ENCODE measurements at regions not wholly inside any gene's neighbourhood (a gene's known extent, or its start where the extent isn't known, plus 50 kb on each side); places are given as distances from the start of the nearest gene placed in this dataset.

GRCh38 chr13:112204346-112205327, 137.7 kb downstream of the SOX1 start:
- ATAC-seq (ENCODE audit: low FRiP score) (no peak), DNase-seq (no peak)
- Histone ChIP-seq H3K27me3 (ENCODE audit: control insufficient read depth in 1 of 2, insufficient read depth in 2 of 2, low read length in 1 of 2) (no peaks in the 10 kb centered on the region), H3K4me3 (ENCODE audit: low read length in 2 of 2) (no peak overlapping the region), H3K36me3 (ENCODE audit: control insufficient read depth in 1 of 2, insufficient read depth in 2 of 2, low read length in 1 of 2) (no peaks in the 10 kb centered on the region), H3K27ac (ENCODE audit: low read depth in 1 of 2, low read length in 2 of 2) (no peak overlapping the region), H3K4me1 (ENCODE audit: control insufficient read depth in 1 of 2, insufficient read depth in 2 of 2, low read length in 2 of 2) (no peaks in the 10 kb centered on the region), H3K9me3 (ENCODE audit: control insufficient read depth, low read length) (peaks cover 2% of the 10 kb centered on the region)
- intact Hi-C loops (cut with DNase I): no loop called here
- 17% methylated on average over 33 of the region's 33 CpGs for WGBS, 2 donors

GRCh38 chr13:112205990-112206389, 139.0 kb downstream of the SOX1 start:
- 22 to 25% methylated on average over 12 of the region's 12 CpGs for WGBS, 2 donors
- Histone ChIP-seq H3K36me3 (ENCODE audit: control insufficient read depth in 1 of 2, insufficient read depth in 2 of 2, low read length in 1 of 2) (no peaks in the 10 kb centered on the region), H3K4me1 (ENCODE audit: control insufficient read depth in 1 of 2, insufficient read depth in 2 of 2, low read length in 2 of 2) (no peaks in the 10 kb centered on the region), H3K4me3 (ENCODE audit: low read length in 2 of 2) (no peak overlapping the region), H3K27ac (ENCODE audit: low read depth in 1 of 2, low read length in 2 of 2) (no peak overlapping the region), H3K9me3 (ENCODE audit: control insufficient read depth, low read length) (peaks cover 2% of the 10 kb centered on the region), H3K27me3 (ENCODE audit: control insufficient read depth in 1 of 2, insufficient read depth in 2 of 2, low read length in 1 of 2) (no peaks in the 10 kb centered on the region)
- DNase-seq (no peak), ATAC-seq (ENCODE audit: low FRiP score) (no peak)
- intact Hi-C loops (cut with DNase I): no loop called here

- Histone ChIP-seq H3K27me3 (ENCODE audit: control insufficient read depth in 1 of 2, insufficient read depth in 2 of 2, low read length in 1 of 2) (no peaks in the 10 kb centered on the region), H3K4me1 (ENCODE audit: control insufficient read depth in 1 of 2, insufficient read depth in 2 of 2, low read length in 2 of 2) (no peaks in the 10 kb centered on the region), H3K4me3 (ENCODE audit: low read length in 2 of 2) (no peak overlapping the region), H3K36me3 (ENCODE audit: control insufficient read depth in 1 of 2, insufficient read depth in 2 of 2, low read length in 1 of 2) (no peaks in the 10 kb centered on the region), H3K9me3 (ENCODE audit: control insufficient read depth, low read length) (peaks cover 2% of the 10 kb centered on the region), H3K27ac (ENCODE audit: low read depth in 1 of 2, low read length in 2 of 2) (no peak overlapping the region)
- WGBS, 2 donors: 29 to 41% methylated on average over 11 of the region's 11 CpGs
- DNase-seq (no peak), ATAC-seq (ENCODE audit: low FRiP score) (no peak)
- intact Hi-C loops (cut with DNase I): no loop called here
These were observed 140.2 kb downstream of the SOX1 start for GRCh38 chr13:112207129-112207528.

- Histone ChIP-seq H3K27me3 (ENCODE audit: control insufficient read depth in 1 of 2, insufficient read depth in 2 of 2, low read length in 1 of 2) (no peaks in the 10 kb centered on the region), H3K9me3 (ENCODE audit: control insufficient read depth, low read length) (peaks cover 2% of the 10 kb centered on the region), H3K27ac (ENCODE audit: low read depth in 1 of 2, low read length in 2 of 2) (no peak overlapping the region), H3K4me3 (ENCODE audit: low read length in 2 of 2) (no peak overlapping the region), H3K4me1 (ENCODE audit: control insufficient read depth in 1 of 2, insufficient read depth in 2 of 2, low read length in 2 of 2) (no peaks in the 10 kb centered on the region), H3K36me3 (ENCODE audit: control insufficient read depth in 1 of 2, insufficient read depth in 2 of 2, low read length in 1 of 2) (no peaks in the 10 kb centered on the region)
- intact Hi-C loops (cut with DNase I): no loop called here
- DNase-seq: no peak
- 53 to 75% methylated on average over 7 to 8 of the region's 8 CpGs for WGBS, 2 donors
- ATAC-seq (ENCODE audit: low FRiP score): no peak
These were observed 141.7 kb downstream of the SOX1 start for GRCh38 chr13:112208656-112209055.

GRCh38 chr13:112209266-112209665, 142.3 kb downstream of the SOX1 start:
- Histone ChIP-seq H3K4me1 (ENCODE audit: control insufficient read depth in 1 of 2, insufficient read depth in 2 of 2, low read length in 2 of 2) (no peaks in the 10 kb centered on the region), H3K36me3 (ENCODE audit: control insufficient read depth in 1 of 2, insufficient read depth in 2 of 2, low read length in 1 of 2) (no peaks in the 10 kb centered on the region), H3K27me3 (ENCODE audit: control insufficient read depth in 1 of 2, insufficient read depth in 2 of 2, low read length in 1 of 2) (no peaks in the 10 kb centered on the region), H3K9me3 (ENCODE audit: control insufficient read depth, low read length) (no peaks in the 10 kb centered on the region), H3K27ac (ENCODE audit: low read depth in 1 of 2, low read length in 2 of 2) (no peak overlapping the region), H3K4me3 (ENCODE audit: low read length in 2 of 2) (no peak overlapping the region)
- WGBS, 2 donors: 71% methylated on average over 12 of the region's 12 CpGs
- ATAC-seq (ENCODE audit: low FRiP score) (no peak), DNase-seq (no peak)
- intact Hi-C loops (cut with DNase I): no loop called here

GRCh38 chr13:112209711-112210110, 142.8 kb downstream of the SOX1 start:
- Histone ChIP-seq H3K9me3 (ENCODE audit: control insufficient read depth, low read length) (no peaks in the 10 kb centered on the region), H3K27me3 (ENCODE audit: control insufficient read depth in 1 of 2, insufficient read depth in 2 of 2, low read length in 1 of 2) (no peaks in the 10 kb centered on the region), H3K4me3 (ENCODE audit: low read length in 2 of 2) (no peak overlapping the region), H3K27ac (ENCODE audit: low read depth in 1 of 2, low read length in 2 of 2) (no peak overlapping the region), H3K4me1 (ENCODE audit: control insufficient read depth in 1 of 2, insufficient read depth in 2 of 2, low read length in 2 of 2) (no peaks in the 10 kb centered on the region), H3K36me3 (ENCODE audit: control insufficient read depth in 1 of 2, insufficient read depth in 2 of 2, low read length in 1 of 2) (no peaks in the 10 kb centered on the region)
- ATAC-seq (ENCODE audit: low FRiP score) (no peak), DNase-seq (no peak)
- intact Hi-C loops (cut with DNase I): no loop called here
- WGBS, 2 donors: 83 to 85% methylated on average over 8 to 9 of the region's 9 CpGs

- Histone ChIP-seq H3K27ac (ENCODE audit: low read depth in 1 of 2, low read length in 2 of 2) (no peak overlapping the region), H3K36me3 (ENCODE audit: control insufficient read depth in 1 of 2, insufficient read depth in 2 of 2, low read length in 1 of 2) (no peaks in the 10 kb centered on the region), H3K4me1 (ENCODE audit: control insufficient read depth in 1 of 2, insufficient read depth in 2 of 2, low read length in 2 of 2) (no peaks in the 10 kb centered on the region), H3K9me3 (ENCODE audit: control insufficient read depth, low read length) (no peaks in the 10 kb centered on the region), H3K27me3 (ENCODE audit: control insufficient read depth in 1 of 2, insufficient read depth in 2 of 2, low read length in 1 of 2) (no peaks in the 10 kb centered on the region), H3K4me3 (ENCODE audit: low read length in 2 of 2) (no peak overlapping the region)
- no peak for ATAC-seq (ENCODE audit: low FRiP score)
- 58 to 62% methylated on average over 11 of the region's 11 CpGs for WGBS, 2 donors
- intact Hi-C loops (cut with DNase I): no loop called here
- DNase-seq: no peak
These were observed 143.4 kb downstream of the SOX1 start for GRCh38 chr13:112210371-112210770.

GRCh38 chr13:112212533-112212932, 145.6 kb downstream of the SOX1 start:
- H3K4me3 ChIP-seq (ENCODE audit: low read length in 2 of 2): no peak overlapping the region
- H3K27ac ChIP-seq (ENCODE audit: low read depth in 1 of 2, low read length in 2 of 2): no peak overlapping the region
- no peak for DNase-seq
- 86 to 88% methylated on average over 5 of the region's 5 CpGs for WGBS, 2 donors
- H3K36me3 ChIP-seq (ENCODE audit: control insufficient read depth in 1 of 2, insufficient read depth in 2 of 2, low read length in 1 of 2): no peaks in the 10 kb centered on the region
- ATAC-seq (ENCODE audit: low FRiP score): no peak
- H3K9me3 ChIP-seq (ENCODE audit: control insufficient read depth, low read length): no peaks in the 10 kb centered on the region
- H3K4me1 ChIP-seq (ENCODE audit: control insufficient read depth in 1 of 2, insufficient read depth in 2 of 2, low read length in 2 of 2): no peaks in the 10 kb centered on the region
- intact Hi-C loops (cut with DNase I): no loop called here
- no peaks in the 10 kb centered on the region for H3K27me3 ChIP-seq (ENCODE audit: control insufficient read depth in 1 of 2, insufficient read depth in 2 of 2, low read length in 1 of 2)
